Prostate gland (tissue), 2 donors: ENCODE measurements at regions not wholly inside any gene's neighbourhood (a gene's known extent, or its start where the extent isn't known, plus 50 kb on each side); places are given as distances from the start of the nearest gene placed in this dataset.

Experiments
- CTCF ChIP-seq, 4 experiments: fragments of 200-600 bp in 2 of 4; fragments of 450-650 bp in 2 of 4; sonication (generic) in 2 of 4; IDR thresholded peaks; 1 replicate in 3 of 4; 2 replicates in 1 of 4; pipeline ENCODE4 v1.5.1; 2016 to 2019; ENCODE audit warnings: antibody characterized with exemption in 4 of 4, mild to moderate bottlenecking in 2 of 4, moderate library complexity in 2 of 4
- POLR2A ChIP-seq: fragments of 450-650 bp; IDR thresholded peaks from one replicate; pipeline ENCODE4 v1.6.1; 2016; ENCODE audit warnings: antibody characterized with exemption, mild to moderate bottlenecking

- TF ChIP-seq CTCF (IDR thresholded peaks at IDR 0.05) (no peak), POLR2A (no peak)
These were observed 414.2 kb downstream of the ZNF608 start for GRCh38 chr5:124332273-124332672.
